GM10266 (cell line): ENCODE measurements at regions not wholly inside any gene's neighbourhood (a gene's known extent, or its start where the extent isn't known, plus 50 kb on each side); places are given as distances from the start of the nearest gene placed in this dataset.

Experiments used
- DNase-seq: peaks from one replicate; pipeline ENCODE4 v3.0.0; 2012; ENCODE audit errors: extremely low spot score
- CTCF ChIP-seq: IDR thresholded peaks from 2 replicates; pipeline ENCODE4 v1.5.1; 2012; ENCODE audit warnings: mild to moderate bottlenecking, low read depth; ENCODE audit not compliant: control insufficient read depth, insufficient read depth; ENCODE audit errors: missing control alignments

DNA sequence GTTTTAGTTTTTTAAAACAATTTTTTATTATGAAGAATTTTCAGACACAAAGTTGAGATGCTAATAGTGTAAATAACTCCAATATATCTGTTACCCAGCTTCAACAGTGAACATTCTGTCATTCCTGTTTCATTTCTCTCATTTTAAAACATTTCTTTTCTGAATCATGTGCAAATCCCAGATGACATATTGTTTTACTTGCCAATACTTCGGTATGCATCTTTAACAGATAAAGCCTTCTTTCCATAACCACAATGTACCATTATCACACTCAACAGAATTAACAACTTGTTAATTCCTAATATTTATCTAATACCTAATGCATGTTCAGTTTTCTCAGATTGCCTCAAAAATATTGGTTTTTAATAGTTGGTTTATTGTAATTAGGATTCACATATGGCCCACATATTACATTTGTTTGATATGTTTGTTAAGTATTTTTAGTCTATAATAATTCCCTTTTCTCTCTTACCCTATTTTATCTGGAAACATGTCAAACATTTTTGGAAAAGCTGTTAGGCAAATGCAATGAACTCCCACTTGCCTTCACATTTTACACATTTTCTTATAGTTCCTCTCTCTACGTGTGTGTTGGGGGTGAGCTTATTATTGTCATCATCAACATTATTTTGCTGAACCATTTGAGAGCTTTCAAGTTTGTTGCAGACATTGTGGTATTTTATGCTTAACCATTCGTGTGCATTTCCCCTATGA, 58.7 kb upstream of the ANKRD55 start:
- TF ChIP-seq CTCF: no peak
- no peak for DNase-seq

GRCh38 chr5:56291079-56291643, 58.0 kb upstream of the ANKRD55 start:
- TF ChIP-seq CTCF: no peak
- no peak for DNase-seq

DNA sequence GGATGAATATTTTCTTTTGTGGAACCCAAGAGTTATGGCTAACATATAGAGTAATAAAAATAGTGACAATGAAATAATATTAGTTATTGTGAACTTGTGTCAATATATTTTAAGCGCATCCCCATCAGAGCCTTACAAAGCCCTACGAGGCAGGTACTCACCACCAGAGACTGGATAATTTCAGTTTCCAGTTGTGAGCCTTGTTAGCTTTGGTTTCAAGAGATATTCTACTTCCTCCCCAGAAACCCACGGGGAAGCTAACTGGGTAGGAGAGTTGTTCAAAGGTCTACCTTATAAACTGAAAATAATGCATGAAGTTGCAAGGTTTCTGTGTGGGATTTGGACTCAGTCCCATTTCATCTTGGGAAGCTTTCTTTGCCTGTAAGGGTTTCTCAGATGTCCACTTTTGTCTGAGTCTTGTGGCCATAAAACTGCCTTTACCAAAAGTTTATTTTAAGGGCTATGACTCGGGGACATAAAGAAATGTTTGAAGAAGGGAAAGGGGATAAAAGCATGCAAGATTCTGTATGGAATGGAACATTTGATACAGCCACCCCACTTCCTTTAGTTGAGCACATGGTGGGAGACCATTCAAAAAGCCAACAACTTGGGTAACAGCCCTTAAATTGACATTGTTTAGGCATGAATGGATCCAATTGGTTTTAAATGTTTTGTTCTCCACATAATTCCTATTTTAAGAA, 57.4 kb upstream of the ANKRD55 start:
- no peak for TF ChIP-seq CTCF
- no peak for DNase-seq

GRCh38 chr5:56289602-56289987, 56.5 kb upstream of the ANKRD55 start:
- no peak for DNase-seq
- TF ChIP-seq CTCF: no peak

DNA sequence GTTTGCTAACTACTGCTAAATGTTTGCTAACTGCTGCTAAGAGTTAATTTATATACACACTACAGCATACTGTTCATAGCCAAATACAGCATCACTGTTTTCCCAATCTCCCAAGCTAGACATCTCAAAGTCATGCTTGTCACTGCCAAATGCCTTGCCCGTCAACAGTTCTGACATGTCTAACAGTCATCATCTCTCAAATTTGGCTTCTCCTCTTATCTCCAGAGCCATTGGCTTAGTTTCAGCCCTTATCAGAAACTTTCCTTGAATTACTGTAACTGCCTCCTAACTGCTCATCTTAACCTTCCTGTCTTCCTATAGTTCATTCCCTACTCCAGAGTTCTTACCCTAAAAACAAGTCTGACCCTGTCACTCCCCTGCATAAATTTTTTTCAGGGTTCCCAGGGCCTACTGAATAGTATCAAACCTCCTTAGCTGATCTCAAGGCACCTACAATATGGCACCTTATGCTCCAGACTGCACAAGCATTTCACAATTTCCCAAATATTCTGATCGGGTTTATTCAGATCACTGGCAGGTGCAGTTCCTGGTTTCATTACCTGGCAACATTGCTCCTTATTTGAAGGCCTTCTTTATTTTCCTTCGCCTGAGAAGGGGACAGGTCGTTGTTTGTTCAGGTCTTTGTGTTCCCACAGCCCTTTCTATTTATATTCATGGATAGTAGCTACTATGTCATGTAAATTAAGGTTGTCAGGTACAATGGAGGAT, 55.9 kb upstream of the ANKRD55 start:
- TF ChIP-seq CTCF: no peak
- no peak for DNase-seq

DNA sequence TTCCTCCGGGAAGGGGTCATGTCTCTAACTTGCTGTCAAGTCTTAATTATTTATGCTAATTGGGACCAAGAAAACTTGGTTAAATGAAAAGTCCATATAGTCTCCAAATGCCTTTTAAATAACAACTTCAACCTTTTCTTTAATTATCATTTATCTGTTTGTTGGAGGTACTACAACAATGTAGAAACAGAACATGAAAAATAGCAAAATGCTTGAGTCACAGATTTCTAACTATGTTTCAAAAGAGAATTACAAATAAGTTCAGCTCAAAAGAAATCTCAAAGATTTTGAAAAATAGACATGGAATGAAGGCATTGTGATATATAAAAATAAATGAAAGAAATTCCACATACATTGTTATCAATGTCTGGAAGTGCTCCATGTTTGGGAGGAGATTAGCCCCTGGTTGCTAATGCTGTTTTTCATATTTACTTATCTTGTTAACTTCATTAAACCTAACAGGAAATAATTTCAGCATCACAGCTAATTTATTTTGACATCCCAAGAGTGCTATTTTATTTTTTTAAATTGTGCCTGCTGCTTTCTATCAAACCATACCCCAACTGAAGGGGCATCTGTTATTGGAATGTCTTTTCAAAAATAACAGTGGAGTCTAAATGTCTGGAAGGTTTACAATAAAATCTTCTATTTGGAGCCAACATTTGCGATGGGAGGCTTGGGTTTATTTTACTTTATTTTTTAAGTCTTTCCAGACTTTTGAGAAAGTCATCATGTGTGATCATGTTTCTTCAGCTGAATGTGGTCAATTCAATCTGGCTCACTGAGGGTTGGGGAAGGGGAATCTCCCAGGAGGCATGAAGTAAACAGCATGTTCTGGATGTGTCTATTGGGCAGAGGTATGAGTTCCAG, 53.1 kb upstream of the ANKRD55 start:
- no peak for TF ChIP-seq CTCF
- DNase-seq: no peak
